ENCODE measurements at regions not wholly inside any gene's neighbourhood (a gene's known extent, or its start where the extent isn't known, plus 50 kb on each side); places are given as distances from the start of the nearest gene placed in this dataset.

DNA sequence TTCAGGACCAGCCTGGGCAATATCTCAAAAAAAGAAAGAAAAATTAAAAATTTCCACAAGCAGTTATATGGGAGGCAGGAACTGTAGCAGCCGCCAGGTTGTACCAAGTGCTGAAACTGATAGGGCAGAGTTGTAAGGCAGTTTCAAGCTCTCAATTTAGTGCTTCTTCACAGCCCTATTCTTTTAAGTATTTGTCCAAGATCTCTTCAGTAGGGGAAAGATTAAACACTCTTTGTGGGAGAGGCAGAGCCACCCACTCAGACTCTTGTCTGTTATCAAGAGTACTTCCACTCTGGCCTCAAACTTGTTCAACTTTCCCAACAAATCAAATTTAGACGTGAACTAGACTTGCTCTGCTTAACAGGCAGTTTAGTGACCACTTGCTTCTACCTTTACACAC is 228.7 kb downstream of the REEP3 start:
- no peak for DNase-seq

DNA sequence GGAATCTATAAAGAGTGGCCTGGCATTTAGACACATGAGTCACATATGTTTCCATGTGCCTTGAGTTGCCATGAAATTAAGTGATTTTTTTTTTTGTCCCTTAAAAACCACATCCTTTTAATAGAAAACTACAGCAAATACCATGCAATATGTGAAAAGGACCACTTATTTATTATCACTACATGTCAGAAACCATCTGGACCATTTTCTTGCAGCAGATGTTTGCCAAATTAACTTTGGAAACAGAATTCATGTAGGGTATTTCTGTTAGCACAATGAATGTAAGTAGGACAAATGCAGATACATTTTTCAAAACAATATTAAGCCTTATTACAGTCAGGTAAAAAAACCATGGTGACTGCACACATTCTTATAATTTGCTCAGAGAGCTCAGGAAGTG is 230.6 kb downstream of the REEP3 start:
- DNase-seq: no peak

DNA sequence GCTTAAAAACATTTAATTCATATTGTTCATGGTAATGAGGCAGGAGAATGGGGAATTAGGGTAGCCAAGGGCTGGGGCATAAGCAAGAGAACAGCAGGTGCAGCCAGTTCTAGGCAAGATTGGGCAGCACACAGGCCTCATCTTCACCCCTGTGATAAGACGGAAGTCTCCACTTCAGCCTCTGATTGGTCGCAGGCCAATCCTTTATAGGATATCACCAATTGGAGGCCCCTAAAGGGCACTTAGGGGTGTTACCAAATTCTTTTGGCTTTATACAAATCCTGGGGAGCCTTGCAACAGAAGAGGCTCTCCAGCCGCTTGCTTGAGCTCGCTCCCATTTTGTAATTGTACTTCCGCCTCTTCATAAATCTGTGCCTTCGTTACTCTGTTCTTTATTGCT is 231.1 kb downstream of the REEP3 start:
- no peak for DNase-seq

DNA sequence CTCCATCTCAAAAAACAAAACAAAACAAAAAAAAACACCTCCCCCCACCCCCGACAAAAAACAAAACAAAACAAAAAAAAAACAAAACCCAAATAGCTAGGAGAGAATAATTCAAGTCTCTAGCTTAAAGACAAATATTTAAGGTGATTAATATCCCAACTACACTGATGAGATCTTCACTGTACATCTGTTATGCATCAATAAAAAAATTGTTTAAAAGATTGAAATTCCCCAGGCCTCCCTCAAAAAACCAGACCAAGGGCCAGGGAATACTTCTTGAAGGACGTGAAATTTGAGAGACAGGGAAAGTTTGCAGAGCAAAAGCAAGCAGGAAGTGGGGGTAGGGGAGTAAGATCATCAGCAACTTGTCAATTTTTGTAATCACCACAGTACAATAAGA is 232.6 kb downstream of the REEP3 start:
- no peak for DNase-seq

DNA sequence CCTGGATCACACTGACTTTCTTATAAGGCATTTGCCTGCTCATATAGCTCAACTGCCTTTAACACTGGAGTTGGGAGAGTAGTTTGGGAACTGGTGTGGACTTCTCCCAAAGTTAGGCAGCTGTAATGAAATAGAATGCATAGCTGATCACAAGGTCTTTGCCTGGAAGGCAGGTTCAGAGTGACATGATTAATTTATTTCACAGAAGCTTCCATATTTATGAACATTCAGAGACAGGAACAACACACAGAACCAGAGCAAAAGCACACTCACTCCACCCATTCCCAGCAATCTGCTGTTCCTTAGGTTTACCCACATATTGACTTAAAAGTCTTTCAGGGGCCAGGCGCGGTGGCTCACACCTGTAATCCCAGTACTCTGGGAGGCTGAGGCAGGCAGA is 234.2 kb downstream of the REEP3 start:
- no peak for DNase-seq

DNA sequence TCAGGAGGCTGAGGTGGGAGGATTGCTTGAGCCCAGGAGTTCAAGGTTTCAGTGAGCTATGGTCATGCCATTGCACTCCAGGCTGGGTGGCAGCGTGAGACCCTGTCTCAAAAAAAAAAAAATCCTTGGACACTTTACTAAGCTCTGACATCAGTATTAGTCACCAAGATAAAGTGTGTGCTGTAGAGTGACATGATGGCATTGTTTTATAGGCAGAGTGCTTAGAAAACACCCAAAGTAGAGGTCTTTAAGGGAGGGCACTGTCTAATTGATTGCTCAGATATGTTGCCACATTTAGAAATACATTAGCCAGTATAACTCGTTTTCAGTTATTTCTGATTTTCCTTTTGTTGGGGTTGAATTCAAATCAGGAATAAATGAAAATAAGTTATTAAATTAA is 235.9 kb downstream of the REEP3 start:
- no peak for DNase-seq

DNA sequence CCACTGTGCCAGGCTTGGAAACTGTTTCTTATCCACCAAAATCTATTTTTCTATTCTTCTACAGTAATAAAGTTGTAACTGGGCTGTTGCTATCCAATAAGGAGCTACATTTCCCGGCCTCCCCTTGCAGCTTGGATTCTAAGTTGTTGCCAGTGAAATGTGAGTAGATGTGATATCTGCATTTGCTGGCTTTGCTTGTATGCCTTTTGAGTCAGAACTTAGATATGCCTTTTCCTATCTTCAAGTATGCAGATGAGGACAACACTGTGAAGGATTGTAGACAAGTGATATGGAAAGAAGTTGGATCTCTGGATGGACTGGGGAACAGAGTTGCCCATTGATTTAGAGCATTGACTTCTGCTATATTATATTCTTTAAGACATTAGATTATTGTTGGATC is 236.9 kb downstream of the REEP3 start:
- no peak for DNase-seq

DNA sequence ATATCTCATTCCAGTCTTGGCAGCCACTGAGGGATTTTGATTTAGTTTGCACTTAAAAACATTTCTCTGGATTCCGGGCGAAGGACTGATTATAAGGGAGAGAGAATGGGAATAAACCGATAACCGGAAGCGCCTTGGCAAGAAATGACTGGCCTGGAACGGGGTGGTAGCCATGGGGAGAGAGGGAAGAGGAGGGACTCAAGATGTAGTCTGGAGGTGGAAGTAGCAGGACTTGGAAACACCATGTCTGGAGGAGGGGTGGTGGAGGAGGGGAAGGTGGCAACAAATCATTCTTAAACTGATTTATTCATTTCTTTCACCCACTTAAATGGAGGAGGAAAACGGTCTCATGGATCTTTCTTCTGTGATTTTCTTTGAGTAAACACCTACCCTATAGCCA is 238.1 kb downstream of the REEP3 start:
- DNase-seq: no peak

DNA sequence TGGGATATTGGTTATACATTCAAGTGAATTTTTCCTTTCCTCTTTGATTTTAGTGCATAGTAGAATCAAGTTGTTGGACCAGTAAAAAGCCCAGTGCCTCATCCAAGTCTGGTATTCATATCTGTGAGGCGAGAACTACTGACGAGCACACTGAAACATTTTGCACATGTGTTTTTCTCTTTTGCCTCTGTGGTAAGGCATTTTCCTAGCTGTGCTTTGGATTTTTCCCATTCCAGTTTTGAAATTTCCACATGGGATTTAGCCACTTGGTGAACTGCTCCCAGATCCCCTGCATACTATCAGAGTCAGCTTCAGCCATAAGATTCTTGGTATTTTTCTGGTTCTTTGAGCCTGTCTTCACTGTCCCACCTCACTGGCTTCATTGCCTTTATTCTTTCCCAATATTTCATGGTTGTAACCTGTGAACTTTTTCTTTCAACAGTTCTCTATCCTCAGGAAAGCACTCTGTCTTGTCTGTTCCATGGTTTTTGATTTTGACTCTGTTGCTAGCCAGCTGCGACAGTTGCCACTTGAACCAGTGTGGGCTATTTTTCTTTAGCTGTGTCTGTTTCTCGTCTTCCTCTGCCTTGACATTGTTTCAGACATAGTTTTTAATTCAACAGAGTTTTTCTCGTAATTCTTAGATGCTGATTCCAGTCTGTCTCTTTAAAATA is 239.0 kb downstream of the REEP3 start:
- no peak for DNase-seq

DNA sequence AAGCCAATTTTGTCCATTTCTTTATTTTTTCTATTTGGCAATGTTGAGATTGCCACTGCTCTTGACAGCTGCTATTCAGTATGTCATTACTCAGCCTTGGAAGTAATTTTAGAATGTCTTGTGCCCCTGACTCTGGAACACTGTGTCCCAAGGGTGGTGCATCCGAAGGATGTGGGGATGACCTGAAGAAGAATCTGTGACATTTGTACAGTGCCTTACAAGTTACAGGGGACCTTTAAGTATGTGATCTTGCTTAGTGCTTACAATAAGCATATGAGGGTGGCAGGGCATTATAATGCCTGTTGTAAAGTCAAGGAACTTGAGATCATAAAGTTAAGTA is 239.5 kb downstream of the REEP3 start:
- DNase-seq: no peak

DNA sequence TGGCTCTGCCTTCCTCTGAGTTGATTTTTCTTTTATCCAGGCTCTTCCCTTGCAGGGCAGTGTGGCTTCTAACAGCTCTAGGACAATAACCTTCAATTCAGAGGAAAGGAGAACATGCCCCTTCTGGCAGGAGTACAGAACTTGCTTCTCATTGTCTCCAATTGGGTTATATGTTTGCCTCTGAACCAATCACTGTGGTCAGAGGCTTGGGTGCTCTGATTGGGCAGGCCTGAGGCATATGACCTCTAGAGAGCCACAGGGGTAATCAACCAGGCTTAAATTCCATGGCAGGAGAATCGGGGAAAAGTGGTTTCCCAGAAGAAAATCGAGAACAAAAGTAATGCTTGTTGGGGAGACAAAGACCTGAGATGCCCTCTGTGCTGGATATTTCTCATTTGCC is 240.0 kb downstream of the REEP3 start:
- DNase-seq: no peak

DNA sequence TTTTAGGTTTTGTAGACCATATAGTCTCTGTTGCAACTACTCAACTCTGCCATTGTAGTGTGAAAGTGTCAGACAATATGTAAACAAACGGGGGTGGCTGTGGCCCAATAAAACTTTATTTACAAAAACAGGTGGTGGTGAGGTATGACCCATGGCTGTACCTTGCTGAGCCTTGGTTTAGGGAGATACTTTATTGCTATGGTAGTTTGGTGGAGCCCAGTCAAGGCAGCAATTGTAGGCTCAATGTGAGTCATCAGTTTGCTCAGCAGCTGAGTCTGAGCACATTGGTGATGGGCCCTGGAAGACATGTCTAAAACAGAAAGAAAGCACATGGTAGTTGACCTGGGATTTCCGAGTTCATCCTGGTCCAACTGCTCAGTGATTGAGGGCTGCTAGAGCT is 242.5 kb downstream of the REEP3 start:
- DNase-seq: no peak

DNA sequence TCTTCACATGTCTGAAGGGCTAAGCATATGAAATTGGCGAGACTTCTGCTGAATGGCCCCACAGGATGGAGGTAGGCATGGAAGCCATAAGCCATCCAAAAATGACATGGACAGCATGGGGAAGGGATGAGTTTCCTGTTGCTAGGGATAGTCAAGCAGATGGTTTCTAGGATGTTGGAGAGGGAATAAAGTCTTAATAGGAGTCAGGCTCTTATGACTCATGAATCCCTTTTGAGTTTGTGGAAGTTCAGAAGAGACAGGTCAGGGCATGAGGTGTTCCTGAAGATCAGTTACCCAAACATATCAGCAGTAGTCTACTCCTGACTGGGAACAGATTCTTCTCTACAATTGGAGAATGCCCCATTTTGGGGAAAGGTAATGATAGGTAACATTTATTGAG is 243.9 kb downstream of the REEP3 start:
- DNase-seq: no peak

DNA sequence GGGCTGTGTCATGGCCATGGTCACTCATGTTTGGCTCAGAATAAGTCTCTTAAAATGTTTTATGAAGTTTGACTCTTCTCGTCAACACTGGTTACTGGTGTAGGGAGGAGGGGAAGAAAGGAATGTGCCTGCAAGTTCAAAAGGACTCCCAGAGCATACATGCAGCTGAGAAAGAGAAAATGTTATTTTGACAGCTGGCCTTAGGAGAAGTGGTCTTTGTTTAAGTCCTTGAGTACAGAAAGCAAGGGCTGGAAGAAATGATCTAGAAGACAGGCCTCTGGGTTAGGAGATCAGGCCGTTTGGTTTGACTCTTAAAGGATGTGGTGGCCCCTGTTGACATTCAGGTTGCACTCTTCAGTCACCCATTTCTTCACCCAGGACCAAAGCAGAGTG is 245.5 kb downstream of the REEP3 start:
- no peak for DNase-seq

DNA sequence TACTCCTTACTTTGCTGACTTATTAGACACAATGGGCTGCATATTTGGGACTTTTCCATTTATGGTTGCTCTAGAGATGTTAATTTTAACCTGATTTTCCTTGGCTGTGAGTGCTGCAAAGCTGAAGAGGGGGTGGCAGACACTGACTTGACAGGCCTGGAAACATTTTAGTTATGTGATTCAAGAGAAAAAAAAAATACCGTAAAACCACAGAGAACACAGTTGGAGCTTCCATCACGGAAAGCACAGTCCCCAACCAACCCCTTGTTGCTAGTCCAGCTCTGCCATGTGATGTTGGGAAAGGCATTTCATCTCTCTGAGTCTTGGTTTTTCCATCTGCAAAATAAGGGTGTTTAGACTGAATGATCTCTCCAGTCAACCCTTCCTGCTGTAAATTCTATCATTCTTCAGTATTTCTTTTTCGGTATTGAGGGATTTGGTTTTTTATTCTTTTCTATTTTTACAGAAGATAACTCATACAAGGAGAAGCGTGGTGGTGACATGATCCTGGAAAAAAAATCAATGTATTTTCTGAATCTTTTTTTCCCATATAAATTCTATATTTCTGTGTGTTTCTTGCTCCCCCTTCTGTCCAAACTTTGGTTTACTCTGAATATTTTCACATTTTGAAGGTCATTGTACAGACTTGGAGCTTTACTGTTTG is 246.1 kb downstream of the REEP3 start:
- DNase-seq: no peak

DNA sequence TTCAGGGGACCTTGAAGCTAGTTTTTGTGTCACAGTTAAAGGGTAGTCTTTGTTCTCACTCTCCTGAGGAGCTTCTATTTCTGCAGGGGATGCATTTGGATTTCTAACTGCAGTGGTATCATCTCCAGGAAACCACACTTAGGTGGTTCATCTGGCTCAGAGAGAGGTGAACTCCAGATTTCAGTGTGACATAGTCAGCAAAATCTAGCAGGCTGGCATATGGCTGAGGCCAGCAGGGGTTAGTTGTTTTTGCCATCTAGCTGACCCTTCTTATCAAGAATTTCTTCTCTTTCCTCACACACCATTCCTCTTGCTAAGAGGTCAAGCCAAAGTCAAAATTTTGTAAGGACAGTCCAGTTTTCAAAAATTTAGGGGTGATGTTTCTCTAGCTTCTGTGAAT is 248.2 kb downstream of the REEP3 start:
- no peak for DNase-seq

DNA sequence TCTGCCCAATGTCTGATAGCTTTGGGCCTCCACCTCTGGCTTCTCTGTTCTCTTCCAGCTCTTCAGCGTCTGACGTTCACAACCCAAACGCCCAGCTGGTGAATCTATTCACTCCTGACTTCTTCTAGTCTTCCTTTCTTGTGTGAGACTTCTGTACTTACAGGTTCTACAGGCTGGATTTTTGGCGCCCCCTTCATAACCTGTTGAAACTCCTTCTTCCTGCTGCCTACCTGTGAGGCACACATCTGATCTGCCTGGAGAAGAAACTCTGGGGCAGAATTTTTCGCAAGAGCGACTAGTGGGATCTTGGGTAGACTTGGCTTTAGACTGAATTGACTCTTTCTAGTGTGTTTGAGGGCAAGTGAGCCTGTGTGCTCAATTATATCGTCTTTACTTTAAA is 249.3 kb downstream of the REEP3 start:
- DNase-seq: no peak

DNA sequence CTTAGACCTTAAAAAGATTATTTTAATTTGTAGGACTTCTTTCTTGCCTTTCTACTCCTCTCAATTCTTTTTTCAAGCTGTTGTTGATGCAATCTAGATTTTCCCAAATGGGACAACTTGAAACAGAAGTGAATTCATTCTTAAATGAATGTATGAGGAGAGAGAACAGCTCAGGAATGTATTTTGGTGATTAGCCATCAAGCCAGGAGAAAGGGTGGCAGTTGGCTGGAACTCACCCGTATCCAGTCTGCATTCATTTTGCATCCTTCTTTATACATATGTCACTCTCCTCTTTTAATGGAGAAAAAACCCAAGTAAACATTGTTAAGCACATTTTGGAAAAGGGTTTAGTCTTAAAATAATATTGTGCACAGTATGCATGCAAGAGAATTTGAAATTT is 251.3 kb downstream of the REEP3 start:
- no peak for DNase-seq

DNA sequence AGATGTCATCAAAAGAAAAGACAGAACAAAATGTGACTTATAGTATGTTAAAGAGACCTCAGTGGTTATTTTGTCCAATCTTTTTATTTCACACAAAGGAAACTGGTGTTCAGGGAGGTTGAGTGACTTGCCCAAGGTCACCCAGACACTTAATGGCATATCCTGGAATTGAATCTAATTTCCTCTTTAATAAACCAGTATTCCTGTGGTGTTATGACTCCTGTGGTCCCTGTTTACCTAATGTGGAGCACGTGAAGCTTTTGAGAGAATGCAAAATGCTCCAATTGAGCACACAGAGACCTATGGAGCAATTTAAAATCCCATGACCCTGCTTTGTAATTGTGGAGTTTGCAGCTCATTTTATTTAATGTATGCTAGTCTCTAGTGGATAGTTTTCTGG is 251.9 kb downstream of the REEP3 start:
- DNase-seq: no peak

DNA sequence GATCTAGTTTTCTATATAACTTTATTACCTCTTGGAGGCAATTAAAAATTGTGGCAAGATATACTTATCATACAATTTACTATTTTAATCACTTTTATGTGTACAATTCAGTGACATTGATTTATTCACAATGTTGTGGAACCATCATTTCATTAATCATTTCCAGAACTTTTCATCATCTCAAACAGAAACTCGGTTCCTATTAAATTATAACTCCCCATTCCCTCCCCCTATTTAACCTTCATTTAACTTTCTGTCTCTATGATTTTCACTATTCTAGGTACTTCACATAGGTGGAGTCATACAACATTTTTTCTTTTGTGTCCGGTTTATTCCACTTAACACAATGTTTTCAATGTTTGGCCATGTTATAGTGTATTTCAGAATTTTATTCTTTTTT is 252.8 kb downstream of the REEP3 start:
- DNase-seq: no peak

DNA sequence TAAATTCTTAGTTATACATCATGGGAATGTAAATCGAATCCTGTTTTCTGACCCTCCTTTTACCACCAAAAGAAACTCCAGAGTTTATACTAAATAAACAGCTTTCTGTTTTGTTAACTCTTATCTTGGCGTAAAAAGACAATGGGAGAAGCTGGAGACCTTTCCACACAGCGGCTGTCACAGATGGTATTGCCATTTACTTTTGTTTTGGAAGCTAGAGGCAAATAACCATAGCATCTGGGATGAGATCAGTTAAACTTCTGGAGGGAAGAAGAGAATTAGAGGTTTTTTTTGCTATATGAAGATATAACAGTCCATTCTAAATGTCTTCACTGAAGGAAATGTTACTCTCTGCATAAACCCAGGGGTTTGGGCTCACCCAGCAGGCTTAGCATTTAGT is 258.9 kb downstream of the REEP3 start:
- DNase-seq: no peak

DNA sequence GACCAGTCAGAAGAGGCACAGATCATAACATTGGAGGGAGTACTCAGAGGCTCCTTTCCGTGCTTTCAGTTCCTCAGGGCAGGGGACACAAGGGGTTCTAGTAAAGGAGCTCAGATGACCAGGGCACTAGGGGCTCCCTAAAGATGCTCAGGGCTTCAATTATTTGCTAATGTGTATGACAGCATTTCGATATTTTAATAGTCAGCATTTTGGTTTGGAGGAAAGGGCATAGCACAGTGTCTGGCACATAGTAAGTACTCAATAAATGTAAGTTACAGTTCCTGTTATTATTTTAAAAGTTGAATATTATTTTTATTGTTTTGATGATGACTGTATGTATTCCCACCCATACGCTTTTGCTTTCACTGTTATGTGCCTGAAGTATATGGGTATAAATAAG is 260.0 kb downstream of the REEP3 start:
- DNase-seq: no peak

DNA sequence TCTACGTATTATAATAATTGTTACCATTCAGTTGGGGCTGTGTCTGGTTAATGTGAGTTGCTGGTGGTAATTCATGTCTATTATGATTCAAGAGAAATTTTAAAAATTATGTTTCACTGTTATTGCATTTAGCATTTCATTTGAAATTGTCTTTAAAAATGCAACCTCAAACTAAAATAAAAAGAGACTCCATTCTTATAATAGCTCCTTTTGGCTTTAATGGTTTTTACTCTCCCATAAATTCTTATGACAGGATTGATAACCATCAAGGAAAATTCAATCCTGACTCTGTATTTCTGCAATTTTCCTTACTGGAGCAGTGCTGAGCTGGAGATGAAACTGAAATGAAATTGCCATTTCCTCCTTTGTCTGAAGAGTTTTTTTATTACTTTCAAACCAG is 262.7 kb downstream of the REEP3 start:
- DNase-seq: no peak

DNA sequence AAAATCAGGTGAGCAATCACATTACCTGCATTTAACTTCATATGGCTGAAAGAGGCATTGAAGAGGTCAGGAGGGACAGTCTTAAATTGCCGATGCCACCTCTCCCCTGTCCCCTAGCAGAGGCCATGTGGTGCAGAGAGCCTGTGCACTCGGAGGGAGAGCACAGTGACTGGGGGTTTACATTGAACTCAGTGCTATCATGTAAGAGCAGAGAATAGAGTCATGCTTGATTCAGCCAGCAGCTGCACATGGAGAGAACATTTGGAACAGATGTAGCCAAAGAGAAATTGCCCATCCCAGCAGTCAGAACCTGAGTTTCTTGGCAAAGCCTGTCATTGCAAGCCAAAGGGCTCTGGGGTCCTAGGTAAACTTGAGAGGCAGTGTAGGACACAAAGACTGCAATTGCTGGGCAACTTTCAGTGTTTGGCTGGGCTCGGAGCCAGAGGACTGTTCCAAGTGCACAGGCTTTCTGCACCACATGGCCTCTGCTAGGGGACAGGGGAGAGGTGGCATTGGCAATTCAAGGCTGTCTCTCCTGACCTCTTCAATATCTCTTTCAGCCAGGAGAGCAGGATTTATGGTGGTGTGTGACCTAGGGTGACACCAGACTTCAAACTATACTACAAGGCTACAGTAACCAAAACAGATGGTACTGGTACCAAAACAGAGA is 267.1 kb downstream of the REEP3 start:
- DNase-seq: no peak

All from CD4-positive, alpha-beta T cell treated with Interleukin-10 for 1 hour (primary cell).